ENCODE measurements at regions not wholly inside any gene's neighbourhood (a gene's known extent, or its start where the extent isn't known, plus 50 kb on each side); places are given as distances from the start of the nearest gene placed in this dataset.

GRCh38 chr5:96226941-96227552 lies 206.0 kb downstream of the PCSK1 start:
- peaks cover 0 to 5% (median 0%) of the 10 kb centered on the region in 4 donors for H3K4me1 ChIP-seq
- intact Hi-C loops (cut with DNase I; ENCODE audit: low total_unique reads): no loop called here
- WGBS, 2 donors (ENCODE audit: low coverage in 1 of 2): 77 to 83% methylated on average over 2 to 6 of the region's 6 CpGs
- no peak for DNase-seq
- no peak for TF ChIP-seq EP300 (IDR thresholded peaks at IDR 0.05; ENCODE audit: low read depth)
- no peak for TF ChIP-seq CTCF (IDR thresholded peaks at IDR 0.05)
- no peak for TF ChIP-seq POLR2A (IDR thresholded peaks at IDR 0.05)
- TF ChIP-seq POLR2AphosphoS5 (IDR thresholded peaks at IDR 0.05): no peak
- H3K36me3 ChIP-seq: no peaks in the 10 kb centered on the region
- no peaks in the 10 kb centered on the region for H3K27me3 ChIP-seq
- H3K4me3 ChIP-seq: no peak overlapping the region
- H3K9me3 ChIP-seq: peaks cover 0 to 2% of the 10 kb centered on the region in 2 donors
- H3K27ac ChIP-seq: no peak overlapping the region
- in situ Hi-C loops (cut with MboI; ENCODE audit: low pct_ligation_motif_present in 1 of 4, low pct_unique_long_range_greater_than_20kb in 1 of 4, low sequenced_read_pairs in 3 of 4): no loop called here

- Histone ChIP-seq H3K4me1 (no peaks in the 10 kb centered on the region), H3K4me3 (no peak overlapping the region), H3K36me3 (no peaks in the 10 kb centered on the region), H3K27me3 (no peaks in the 10 kb centered on the region), H3K9me3 (no peaks in the 10 kb centered on the region), H3K27ac (no peak overlapping the region)
- DNase-seq: no peak
- WGBS, 2 donors (ENCODE audit: low coverage in 1 of 2): 82 to 84% methylated on average over 2 of the region's 2 CpGs
- in situ Hi-C loops (cut with MboI; ENCODE audit: low pct_ligation_motif_present in 1 of 4, low pct_unique_long_range_greater_than_20kb in 1 of 4, low sequenced_read_pairs in 3 of 4): no loop called here
- no peak for TF ChIP-seq POLR2A (IDR thresholded peaks at IDR 0.05)
- no peak for TF ChIP-seq CTCF (IDR thresholded peaks at IDR 0.05)
- TF ChIP-seq EP300 (IDR thresholded peaks at IDR 0.05; ENCODE audit: low read depth): no peak
- TF ChIP-seq POLR2AphosphoS5 (IDR thresholded peaks at IDR 0.05): no peak
- intact Hi-C loops (cut with DNase I; ENCODE audit: low total_unique reads): no loop called here
Observed at GRCh38 chr5:96222129-96222528, 210.9 kb downstream of the PCSK1 start.

- no peaks in the 10 kb centered on the region for H3K27me3 ChIP-seq
- no peaks in the 10 kb centered on the region for H3K4me1 ChIP-seq
- 69 to 78% methylated on average over 3 to 4 of the region's 4 CpGs for WGBS, 2 donors (ENCODE audit: low coverage in 1 of 2)
- in situ Hi-C loops (cut with MboI; ENCODE audit: low pct_ligation_motif_present in 1 of 4, low pct_unique_long_range_greater_than_20kb in 1 of 4, low sequenced_read_pairs in 3 of 4) (no loop called here), intact Hi-C loops (cut with DNase I; ENCODE audit: low total_unique reads) (no loop called here)
- no peaks in the 10 kb centered on the region for H3K36me3 ChIP-seq
- TF ChIP-seq CTCF (IDR thresholded peaks at IDR 0.05) (no peak), POLR2A (IDR thresholded peaks at IDR 0.05) (no peak)
- H3K4me3 ChIP-seq: no peak overlapping the region
- H3K9me3 ChIP-seq: no peaks in the 10 kb centered on the region
- no peak for DNase-seq
- H3K27ac ChIP-seq: no peak overlapping the region
Observed at GRCh38 chr5:96220610-96221390, 212.2 kb downstream of the PCSK1 start.

- peaks cover 0 to 7% (median under 1%) of the 10 kb centered on the region in 4 donors for H3K4me1 ChIP-seq
- DNase-seq: no peak
- no peak overlapping the region for H3K27ac ChIP-seq
- no peaks in the 10 kb centered on the region for H3K36me3 ChIP-seq
- H3K4me3 ChIP-seq: no peak overlapping the region
- H3K9me3 ChIP-seq: no peaks in the 10 kb centered on the region
- H3K27me3 ChIP-seq: no peaks in the 10 kb centered on the region
- TF ChIP-seq POLR2AphosphoS5 (IDR thresholded peaks at IDR 0.05) (no peak), EP300 (IDR thresholded peaks at IDR 0.05; ENCODE audit: low read depth) (no peak), POLR2A (IDR thresholded peaks at IDR 0.05) (no peak), CTCF (IDR thresholded peaks at IDR 0.05) (no peak)
- WGBS, 2 donors (ENCODE audit: low coverage in 1 of 2): 75 to 77% methylated on average over 2 to 4 of the region's 4 CpGs
- in situ Hi-C loops (cut with MboI; ENCODE audit: low pct_ligation_motif_present in 1 of 4, low pct_unique_long_range_greater_than_20kb in 1 of 4, low sequenced_read_pairs in 3 of 4) (no loop called here), intact Hi-C loops (cut with DNase I; ENCODE audit: low total_unique reads) (no loop called here)
Observed at GRCh38 chr5:96219580-96220281, 213.3 kb downstream of the PCSK1 start.
